Suppressor macrophage treated with lipopolysaccharide for 4 hours (primary cell): ENCODE measurements at regions not wholly inside any gene's neighbourhood (a gene's known extent, or its start where the extent isn't known, plus 50 kb on each side); places are given as distances from the start of the nearest gene placed in this dataset.
"Not testable (repeated sequence)": the region's sequence is repeated elsewhere in the genome, so short reads cannot be mapped to it uniquely, and the experiment has no call there.

Source experiments
- DNase-seq: peaks from one replicate; pipeline ENCODE4 v3.0.0-alpha.2; 2020

GRCh38 chr6:73972518-73972917, 276.5 kb downstream of the CD109 start:
- not testable (repeated sequence) for DNase-seq

GRCh38 chr6:73969971-73970970, 274.3 kb downstream of the CD109 start:
- peak; percentile 33 for DNase-seq

GRCh38 chr6:73968221-73968757, 272.3 kb downstream of the CD109 start:
- DNase-seq = no peak

GRCh38 chr6:73965539-73966029, 269.6 kb downstream of the CD109 start:
- DNase-seq = no peak

GRCh38 chr6:73964241-73964854, 268.3 kb downstream of the CD109 start:
- DNase-seq = no peak

GRCh38 chr6:73962884-73963283, 266.9 kb downstream of the CD109 start:
- no peak for DNase-seq

- DNase-seq = no peak
These were observed 260.3 kb downstream of the CD109 start for GRCh38 chr6:73956305-73956704.

- DNase-seq = no peak
These were observed 259.8 kb downstream of the CD109 start for GRCh38 chr6:73955800-73956199.

- DNase-seq = no peak
These were observed 258.9 kb downstream of the CD109 start for GRCh38 chr6:73954881-73955280.

GRCh38 chr6:73951183-73951582, 255.2 kb downstream of the CD109 start:
- DNase-seq = no peak

- DNase-seq = no peak
These were observed 248.1 kb downstream of the CD109 start for GRCh38 chr6:73943930-73944652.

- no peak for DNase-seq
These were observed 247.4 kb downstream of the CD109 start for GRCh38 chr6:73943411-73943810.

GRCh38 chr6:73942592-73943186, 246.7 kb downstream of the CD109 start:
- peak; percentile 8 for DNase-seq

- DNase-seq = no peak
These were observed 245.9 kb downstream of the CD109 start for GRCh38 chr6:73941892-73942291.

GRCh38 chr6:73937805-73938204, 241.8 kb downstream of the CD109 start:
- DNase-seq = no peak

GRCh38 chr6:73932866-73933265, 236.9 kb downstream of the CD109 start:
- DNase-seq = no peak

GRCh38 chr6:73929405-73929804, 233.4 kb downstream of the CD109 start:
- no peak for DNase-seq

- no peak for DNase-seq
These were observed 231.4 kb downstream of the CD109 start for GRCh38 chr6:73927421-73927820.

- not testable (repeated sequence) for DNase-seq
These were observed 229.7 kb downstream of the CD109 start for GRCh38 chr6:73925703-73926102.

- no peak for DNase-seq
These were observed 228.0 kb downstream of the CD109 start for GRCh38 chr6:73923905-73924485.

- no peak for DNase-seq
These were observed 207.2 kb downstream of the CD109 start for GRCh38 chr6:73903155-73903554.

- DNase-seq = no peak
These were observed 206.0 kb downstream of the CD109 start for GRCh38 chr6:73901986-73902385.
